ES-I3 (cell line): ENCODE measurements at regions not wholly inside any gene's neighbourhood (a gene's known extent, or its start where the extent isn't known, plus 50 kb on each side); places are given as distances from the start of the nearest gene placed in this dataset.

ENCODE experiments used
- H3K36me3 ChIP-seq: 2 replicates; pipeline ENCODE4 v1.6.1; 2013; ENCODE audit warnings: mild to moderate bottlenecking, low read length, control low read depth, moderate library complexity; ENCODE audit not compliant: insufficient read depth
- H3K4me1 ChIP-seq: 2 replicates; pipeline ENCODE4 v1.6.1; 2013; ENCODE audit warnings: mild to moderate bottlenecking, control low read depth, low read length; ENCODE audit not compliant: insufficient read depth
- H3K9ac ChIP-seq: 2 replicates; pipeline ENCODE4 v1.6.1; 2013; ENCODE audit warnings: low read depth, mild to moderate bottlenecking, low read length, moderate library complexity
- H3K9me3 ChIP-seq: 2 replicates; pipeline ENCODE4 v1.6.1; 2013; ENCODE audit warnings: mild to moderate bottlenecking, low read length, moderate library complexity; ENCODE audit not compliant: control insufficient read depth, insufficient read depth

DNA sequence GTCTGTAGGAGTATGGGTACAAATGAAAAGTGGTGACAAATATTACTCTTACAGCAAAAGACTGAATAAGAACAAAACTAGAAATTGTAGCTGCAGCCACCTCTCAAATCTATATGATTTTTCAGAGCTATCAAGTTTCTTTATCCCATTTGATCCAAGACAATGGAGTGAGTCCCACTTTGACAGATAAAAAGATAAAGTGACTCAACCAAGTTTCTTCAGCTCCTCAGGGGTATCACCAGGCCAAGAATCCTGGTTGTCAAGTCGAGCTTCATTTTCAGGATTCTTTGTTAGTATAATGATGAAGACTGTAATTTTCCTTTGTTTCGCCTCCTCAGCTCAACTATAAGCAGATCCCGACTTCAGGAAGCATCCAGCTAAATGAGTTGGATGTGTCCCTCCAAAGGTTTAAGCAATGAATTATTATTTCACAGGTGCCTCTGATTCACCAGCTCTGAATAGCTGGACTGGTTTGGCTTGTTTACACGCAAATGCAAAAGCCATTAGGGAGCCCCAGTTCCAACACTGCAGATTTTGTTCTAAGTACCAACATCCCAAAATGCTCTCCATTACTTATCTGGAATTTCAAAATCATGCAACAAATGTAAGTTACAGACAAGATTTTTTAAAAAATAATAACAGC lies 238.9 kb downstream of the MAFB start:
- H3K36me3 ChIP-seq: no peaks in the 10 kb centered on the region
- H3K9me3 ChIP-seq: no peaks in the 10 kb centered on the region; the same call in 1 of the 2 replicates
- peaks cover 13% of the 10 kb centered on the region for H3K4me1 ChIP-seq
- no peak overlapping the region for H3K9ac ChIP-seq

DNA sequence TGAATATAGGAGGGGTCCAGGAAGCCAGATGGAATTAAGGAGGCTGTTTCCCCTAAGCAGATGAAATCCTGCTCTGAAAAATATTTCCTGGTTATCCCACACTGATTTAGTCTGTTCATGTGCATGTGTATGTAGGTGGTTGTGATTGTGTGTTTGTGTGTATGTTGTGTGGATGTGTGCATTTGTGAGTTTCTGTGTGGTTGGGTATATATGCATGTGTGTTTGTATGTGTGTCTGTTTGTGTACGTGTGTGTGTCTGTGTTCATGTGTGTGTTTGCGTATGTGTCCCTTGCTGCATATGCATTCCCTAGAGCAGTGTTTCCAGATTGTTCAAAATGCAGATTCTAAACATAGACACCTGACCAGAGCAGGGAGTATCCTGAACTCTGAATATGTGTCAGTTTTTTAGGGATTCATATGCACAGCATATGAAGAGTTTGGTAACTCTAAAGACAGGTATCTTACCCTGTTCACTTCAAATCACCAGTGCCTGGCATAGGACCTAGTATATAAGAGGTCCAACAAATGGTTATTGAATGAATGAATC lies 239.8 kb downstream of the MAFB start:
- H3K4me1 ChIP-seq: peaks cover 13% of the 10 kb centered on the region
- no peaks in the 10 kb centered on the region for H3K36me3 ChIP-seq
- no peaks in the 10 kb centered on the region; the same call in 1 of the 2 replicates for H3K9me3 ChIP-seq
- H3K9ac ChIP-seq: no peak overlapping the region

DNA sequence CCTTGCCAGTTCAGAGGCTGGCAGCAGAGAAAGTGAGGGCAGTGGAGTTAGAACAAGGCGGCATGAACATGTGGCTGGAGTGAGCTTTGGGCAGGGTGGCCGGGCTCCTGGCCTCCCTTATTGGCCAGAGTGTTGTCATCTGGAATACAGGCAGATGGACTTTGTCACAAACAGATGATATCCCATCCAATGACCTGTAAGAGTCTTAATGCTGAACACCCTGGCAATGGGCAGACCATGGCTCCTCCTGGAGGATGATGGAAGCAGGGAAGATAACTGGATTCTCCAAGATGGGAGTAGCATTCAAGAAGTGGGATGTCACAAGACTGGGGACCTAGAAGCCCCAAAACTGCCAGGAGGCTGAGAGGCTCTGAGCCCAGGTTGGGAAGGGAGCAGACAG lies 242.1 kb downstream of the MAFB start:
- Histone ChIP-seq H3K9me3 (no peaks in the 10 kb centered on the region; the same call in 1 of the 2 replicates), H3K4me1 (peaks cover 22% of the 10 kb centered on the region), H3K36me3 (no peaks in the 10 kb centered on the region), H3K9ac (no peak overlapping the region)

DNA sequence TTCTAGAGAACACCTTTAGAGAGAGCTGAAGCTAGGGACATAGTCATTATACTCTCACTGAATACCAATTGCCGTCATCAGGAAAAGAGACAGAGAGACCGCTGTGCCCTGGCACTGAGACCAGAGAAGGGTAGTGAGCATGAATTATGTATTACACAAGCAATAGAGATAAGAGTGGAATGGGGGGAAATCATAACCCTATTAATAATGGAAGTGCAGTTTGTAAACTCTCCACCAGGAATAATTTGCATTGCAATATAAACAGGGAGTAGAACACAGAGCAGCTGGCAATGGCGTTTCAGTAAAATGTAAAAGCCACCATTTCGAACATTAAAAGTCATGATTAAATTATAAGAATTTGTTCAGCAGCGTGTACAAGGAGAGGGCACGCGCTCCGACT lies 244.5 kb downstream of the MAFB start:
- Histone ChIP-seq H3K4me1 (peaks cover 21% of the 10 kb centered on the region), H3K9ac (no peak overlapping the region), H3K36me3 (no peaks in the 10 kb centered on the region), H3K9me3 (no peaks in the 10 kb centered on the region)

DNA sequence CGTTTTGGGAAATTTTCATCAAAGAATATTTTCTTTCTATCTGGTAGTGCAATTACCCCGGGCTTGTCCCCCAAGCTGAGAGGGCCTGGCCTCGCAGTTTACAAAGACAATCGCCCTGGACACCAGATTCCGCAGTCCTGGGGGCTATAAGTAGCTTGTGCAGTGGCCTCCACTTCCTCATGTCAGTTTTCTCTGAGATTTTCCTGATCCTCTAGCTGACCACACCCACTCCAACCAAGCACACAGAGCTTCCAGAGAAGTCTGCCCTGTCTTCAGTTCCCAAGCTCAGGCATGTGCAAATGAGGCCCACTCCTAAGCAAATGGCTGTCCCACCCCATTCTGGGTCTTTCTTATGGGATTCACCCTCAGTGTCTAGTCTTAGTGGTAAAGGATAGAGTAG lies 245.3 kb downstream of the MAFB start:
- Histone ChIP-seq H3K36me3 (no peaks in the 10 kb centered on the region), H3K9ac (no peak overlapping the region), H3K4me1 (peaks cover 22% of the 10 kb centered on the region), H3K9me3 (no peaks in the 10 kb centered on the region)

DNA sequence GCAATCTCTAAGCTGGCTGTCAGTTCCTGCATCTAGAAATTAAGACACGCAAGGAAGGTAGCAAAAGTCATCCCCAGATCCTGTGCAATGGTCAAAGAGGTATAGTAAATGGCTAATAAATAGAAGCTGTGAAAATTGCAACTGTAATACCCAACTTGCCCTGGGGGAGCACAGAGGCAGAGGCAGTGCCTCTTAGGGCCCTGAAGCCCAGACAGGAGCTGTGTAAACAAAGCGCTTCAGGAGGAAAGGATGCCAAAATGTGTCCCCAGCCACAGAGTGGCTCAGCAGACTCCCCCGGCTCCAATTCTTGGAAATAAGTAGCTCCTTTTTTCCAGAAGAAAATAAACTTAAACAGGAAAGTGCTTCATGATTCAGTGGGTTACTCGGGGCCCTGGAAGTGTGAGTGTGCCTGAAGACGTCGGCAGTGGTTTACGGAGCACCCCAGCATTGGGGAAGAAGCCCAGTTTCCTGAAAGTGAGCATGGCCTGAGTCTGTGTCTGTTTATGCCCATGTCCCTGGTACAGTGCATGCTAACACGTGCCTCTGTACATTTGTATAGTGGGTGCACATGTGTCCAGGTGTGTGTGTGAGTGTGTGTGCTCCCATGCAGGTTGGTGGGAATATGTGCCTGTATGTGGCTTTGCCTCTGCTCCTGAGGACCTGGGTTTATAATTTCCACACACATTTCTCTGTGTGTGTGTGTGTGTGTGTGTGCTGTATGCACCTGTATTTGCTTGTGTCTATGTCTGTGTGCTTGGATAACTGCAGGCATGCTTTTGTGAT lies 246.7 kb downstream of the MAFB start:
- Histone ChIP-seq H3K9ac (no peak overlapping the region), H3K9me3 (no peaks in the 10 kb centered on the region), H3K36me3 (no peaks in the 10 kb centered on the region), H3K4me1 (peaks cover 27% of the 10 kb centered on the region)

DNA sequence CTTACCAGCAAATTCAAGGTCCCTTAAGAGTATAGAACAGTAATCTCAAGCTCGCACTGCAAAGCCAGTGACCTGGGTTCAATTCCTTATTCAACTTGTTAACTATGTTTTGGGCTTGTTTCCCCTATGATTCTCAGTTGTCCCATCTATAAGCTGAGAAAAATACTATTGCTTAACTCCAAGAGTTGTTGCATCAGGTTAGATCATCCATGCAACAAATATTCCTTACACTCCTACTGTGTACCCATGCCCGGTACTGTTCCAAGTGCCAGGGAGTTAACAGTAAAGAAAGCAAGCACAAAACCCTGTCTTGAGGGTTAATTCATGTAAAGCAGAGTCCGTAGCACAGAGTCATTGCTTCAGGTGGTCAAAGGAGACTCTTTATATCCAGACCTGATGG lies 247.3 kb downstream of the MAFB start:
- no peaks in the 10 kb centered on the region for H3K9me3 ChIP-seq
- H3K4me1 ChIP-seq: peaks cover 21% of the 10 kb centered on the region
- H3K36me3 ChIP-seq: no peaks in the 10 kb centered on the region
- H3K9ac ChIP-seq: no peak overlapping the region

DNA sequence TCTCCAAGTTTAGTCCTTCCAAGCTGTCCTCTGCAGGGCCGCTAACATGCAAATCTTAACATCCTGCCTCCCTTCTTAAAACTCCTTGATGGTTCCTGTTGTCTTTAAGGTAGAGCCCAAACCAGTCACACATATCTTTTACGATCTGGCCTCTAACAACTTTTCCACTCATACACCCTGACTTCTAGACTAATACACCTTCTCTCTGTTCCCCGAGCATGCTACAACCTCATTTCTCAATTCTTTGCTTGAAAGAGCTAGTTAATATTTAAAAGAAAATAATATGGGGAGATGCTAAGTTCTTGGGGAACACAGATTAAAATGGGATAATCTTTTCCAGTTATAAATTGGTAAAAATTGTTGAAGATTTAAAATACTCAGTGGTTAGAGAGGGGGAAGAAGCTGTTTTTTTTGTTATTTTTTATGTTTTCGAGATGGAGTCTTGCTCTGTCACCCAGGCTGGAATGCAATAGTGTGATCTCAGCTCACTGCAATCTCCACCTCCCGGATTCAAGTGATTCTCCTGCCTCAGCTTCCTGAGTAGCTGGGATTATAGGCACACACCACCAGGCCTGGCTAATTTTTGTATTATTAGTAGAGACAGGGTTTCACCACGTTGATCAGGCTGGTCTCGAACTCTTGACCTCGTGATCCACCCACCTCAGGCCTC lies 250.7 kb downstream of the MAFB start:
- H3K36me3 ChIP-seq: no peaks in the 10 kb centered on the region
- no peak overlapping the region for H3K9ac ChIP-seq
- H3K4me1 ChIP-seq: peaks cover 14% of the 10 kb centered on the region
- no peaks in the 10 kb centered on the region for H3K9me3 ChIP-seq

DNA sequence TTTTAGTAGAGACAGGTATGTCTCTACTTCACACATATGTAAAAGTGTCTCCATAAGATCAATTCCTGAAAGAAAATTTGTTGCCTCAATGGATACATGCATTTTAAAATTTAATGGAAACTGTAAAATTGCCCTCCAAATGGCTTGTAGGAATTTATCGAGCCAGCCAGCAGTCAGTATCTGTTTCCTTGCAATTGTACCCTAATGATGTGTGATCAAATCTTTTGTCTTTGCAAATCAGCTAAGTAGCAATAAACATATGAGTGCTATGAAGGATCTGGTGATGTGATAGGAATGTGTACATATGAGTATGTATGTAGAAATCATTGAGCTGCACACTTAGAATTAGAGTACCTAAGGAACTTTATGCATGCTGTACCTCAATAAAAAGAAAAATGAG lies 253.0 kb downstream of the MAFB start:
- Histone ChIP-seq H3K9ac (no peak overlapping the region), H3K9me3 (no peaks in the 10 kb centered on the region), H3K4me1 (peaks cover 19% of the 10 kb centered on the region), H3K36me3 (no peaks in the 10 kb centered on the region)

DNA sequence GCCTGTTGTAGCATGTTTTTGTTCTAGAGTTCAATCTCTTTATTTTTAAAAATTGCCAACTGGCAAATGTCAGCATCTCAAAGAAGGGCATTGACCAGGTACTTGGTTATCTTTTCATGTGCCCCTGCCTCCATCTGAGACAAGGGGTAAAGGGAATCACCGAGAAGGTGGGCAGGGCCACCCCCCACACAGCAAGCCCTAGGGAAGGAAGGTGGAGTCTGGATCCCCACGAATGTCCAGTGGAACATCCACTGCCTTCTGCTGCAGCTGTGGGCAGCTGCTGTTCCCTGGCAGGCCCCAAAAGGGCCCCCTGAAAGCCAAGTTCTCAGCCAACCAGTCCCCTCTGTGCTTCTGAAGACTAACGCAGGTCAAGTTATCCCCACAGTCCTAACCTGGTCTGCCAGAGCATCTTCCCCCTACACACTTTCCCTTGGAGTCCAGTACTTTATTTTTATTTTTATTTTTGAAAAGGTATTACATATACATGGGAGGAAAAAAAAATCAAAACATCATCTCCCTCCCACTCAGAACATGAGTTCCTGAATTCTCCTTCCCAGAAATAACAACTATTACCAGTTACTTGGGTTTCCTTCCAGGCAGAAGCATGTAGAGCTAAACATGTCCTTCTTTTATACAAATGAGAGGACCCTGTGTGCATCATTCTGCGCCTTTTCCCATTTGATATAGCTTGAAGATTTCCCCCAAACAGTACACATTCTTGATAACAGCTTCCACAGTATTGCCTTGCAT lies 253.7 kb downstream of the MAFB start:
- Histone ChIP-seq H3K36me3 (no peaks in the 10 kb centered on the region), H3K9ac (no peak overlapping the region), H3K9me3 (no peaks in the 10 kb centered on the region), H3K4me1 (peaks cover 19% of the 10 kb centered on the region)

DNA sequence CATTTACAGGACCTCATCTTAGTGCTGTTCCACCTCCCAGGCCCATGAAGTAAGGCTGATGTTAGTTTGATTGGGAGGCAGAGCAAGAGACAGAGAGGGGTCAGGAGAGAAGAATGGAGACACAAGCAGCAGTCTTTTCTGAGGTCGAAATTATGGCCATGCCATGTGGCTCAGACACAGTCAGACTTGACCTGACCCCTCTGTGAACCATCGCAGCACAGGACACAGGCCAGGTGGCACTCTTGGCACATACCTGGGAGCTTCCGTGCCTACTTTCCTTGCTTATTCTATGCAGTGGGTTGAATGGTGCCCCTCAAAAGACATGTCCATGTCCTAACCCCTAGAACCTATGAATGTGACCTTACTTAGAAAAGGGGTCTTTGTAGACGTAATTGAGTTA lies 254.9 kb downstream of the MAFB start:
- Histone ChIP-seq H3K9ac (no peak overlapping the region), H3K4me1 (peaks cover 19% of the 10 kb centered on the region), H3K9me3 (no peaks in the 10 kb centered on the region), H3K36me3 (no peaks in the 10 kb centered on the region)

DNA sequence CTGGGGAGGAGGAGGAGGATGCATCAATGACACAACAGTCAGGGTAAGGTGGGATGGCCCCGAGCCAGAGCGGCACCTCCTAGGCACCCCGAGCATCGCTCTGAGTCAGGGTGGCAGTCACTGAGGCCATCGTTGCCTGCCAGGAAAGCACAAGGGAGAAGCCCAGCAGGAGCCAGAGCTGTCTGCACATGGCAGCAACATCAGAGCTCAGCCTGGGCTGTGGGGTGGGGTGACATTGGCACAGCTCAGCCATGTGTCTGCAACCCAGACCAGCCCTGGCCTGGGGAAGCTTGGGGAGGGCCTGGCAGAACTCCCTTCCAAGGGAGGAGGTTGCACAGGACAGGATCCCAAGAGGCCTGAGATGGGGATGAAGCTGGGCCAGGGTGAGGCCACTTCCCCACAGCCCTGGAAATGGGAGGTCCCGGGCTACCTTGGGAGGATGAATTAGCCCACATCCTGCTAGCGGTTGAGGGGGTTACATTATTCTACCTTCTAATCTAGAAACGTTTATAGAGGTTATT lies 255.6 kb downstream of the MAFB start:
- H3K9ac ChIP-seq: no peak overlapping the region
- H3K9me3 ChIP-seq: no peaks in the 10 kb centered on the region
- H3K4me1 ChIP-seq: peaks cover 13% of the 10 kb centered on the region
- H3K36me3 ChIP-seq: no peaks in the 10 kb centered on the region

DNA sequence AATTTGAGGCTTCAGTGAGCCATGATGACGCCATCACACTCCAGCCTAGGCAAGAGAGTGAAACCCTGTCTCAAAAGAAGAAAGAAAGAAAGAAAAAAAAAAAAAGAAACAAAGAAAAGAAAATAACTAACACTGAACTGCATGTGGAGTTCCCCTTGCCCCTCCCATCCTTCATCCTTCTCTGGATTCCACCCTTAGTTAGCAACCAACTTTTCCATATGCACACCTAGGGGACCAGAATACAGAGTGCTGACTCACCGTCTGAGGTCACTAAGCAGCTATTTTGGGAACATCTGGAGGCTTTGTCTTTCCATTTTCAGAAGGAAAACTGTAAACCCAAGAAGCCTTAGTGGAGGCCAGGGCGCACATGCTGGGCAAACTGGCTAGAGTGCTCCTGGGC lies 257.4 kb downstream of the MAFB start:
- Histone ChIP-seq H3K4me1 (peaks cover 8% of the 10 kb centered on the region; the same call in 1 of the 2 replicates), H3K9ac (no peak overlapping the region), H3K9me3 (no peaks in the 10 kb centered on the region), H3K36me3 (no peaks in the 10 kb centered on the region)

DNA sequence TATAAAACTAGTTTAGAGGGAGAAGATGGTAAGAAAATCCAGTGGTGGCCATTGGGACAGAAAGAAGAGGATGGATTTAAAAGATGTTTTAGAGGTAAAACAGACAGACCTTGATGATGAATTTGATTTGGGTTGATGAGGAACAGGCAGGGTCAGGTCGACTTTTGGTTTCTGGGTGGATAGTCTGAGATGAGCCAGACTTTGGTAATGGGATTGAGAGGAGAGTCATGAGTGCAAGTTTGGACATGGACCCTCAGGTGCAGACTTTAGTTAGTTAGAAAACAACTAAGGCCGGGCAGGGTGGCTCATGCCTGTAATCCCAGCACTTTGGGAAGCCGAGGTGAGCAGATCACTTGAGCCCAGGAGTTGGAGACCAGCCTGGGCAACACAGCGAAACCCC lies 257.9 kb downstream of the MAFB start:
- peaks cover 8% of the 10 kb centered on the region; the same call in 1 of the 2 replicates for H3K4me1 ChIP-seq

More for the DNA sequence above, 257.9 kb downstream of the MAFB start:
- Histone ChIP-seq H3K9ac (no peak overlapping the region), H3K36me3 (no peaks in the 10 kb centered on the region), H3K9me3 (no peaks in the 10 kb centered on the region)
